Kidney (tissue), 13 donors: ENCODE measurements at regions not wholly inside any gene's neighbourhood (a gene's known extent, or its start where the extent isn't known, plus 50 kb on each side); places are given as distances from the start of the nearest gene placed in this dataset.

Source experiments
- DNase-seq, 5 donors: peaks; one replicate each; pipeline ENCODE4 v3.0.0-alpha.2; 2013 to 2020
- FAIRE-seq: peaks from 2 replicates; lab custom pipeline; 2012; peaks lifted over from hg19 to GRCh38; lab: Jason Lieb, UNC
- H3K27ac ChIP-seq, 2 donors: one replicate each; pipeline ENCODE4 v1.7.0; 2013; ENCODE audit warnings: low read depth in 2 of 2, low read length in 2 of 2, inconsistent platforms in 1 of 2
- H3K27me3 ChIP-seq: one replicate; pipeline ENCODE4 v1.7.1; 2013; ENCODE audit warnings: low read length, inconsistent platforms; ENCODE audit not compliant: control insufficient read depth, insufficient read depth
- H3K36me3 ChIP-seq, 3 donors: one replicate each; pipeline versions ENCODE4 v1.7.0 to v1.7.1; 2013; ENCODE audit warnings: low read length in 3 of 3, control low read depth in 1 of 3, inconsistent platforms in 1 of 3; ENCODE audit not compliant: insufficient read depth in 3 of 3, control insufficient read depth in 2 of 3
- H3K4me1 ChIP-seq, 3 donors: one replicate each; pipeline versions ENCODE4 v1.7.0 to v1.7.1; 2013; ENCODE audit warnings: low read length in 3 of 3, inconsistent platforms in 1 of 3, low read depth in 1 of 3; ENCODE audit not compliant: control insufficient read depth in 2 of 3, insufficient read depth in 2 of 3
- H3K4me3 ChIP-seq, 3 donors: one replicate each; pipeline versions ENCODE4 v1.7.0 to v1.8.1; 2013; ENCODE audit warnings: low read length in 3 of 3, control low read depth in 1 of 3, inconsistent platforms in 1 of 3
- H3K9ac ChIP-seq, 3 donors: one replicate each; pipeline versions ENCODE4 v1.7.0 to v1.7.1; 2013; ENCODE audit warnings: low read length in 3 of 3, control low read depth in 1 of 3, inconsistent platforms in 1 of 3
- H3K9me3 ChIP-seq, 3 donors: one replicate each; pipeline versions ENCODE4 v1.7.0 to v1.7.1; 2013; ENCODE audit warnings: low read length in 3 of 3, control low read depth in 1 of 3, inconsistent platforms in 1 of 3; ENCODE audit not compliant: control insufficient read depth in 2 of 3, insufficient read depth in 1 of 3
- intact Hi-C: fragments of 100-400 bp; cut with DNase I; formaldehyde crosslinking; loops from one replicate; pipeline ENCODE4 v1.11.1; 2022
- TF ChIP-seq, protein P1 (sequence below): IDR thresholded peaks from 3 replicates; pipeline ENCODE4 v1.5.1; 2012; ENCODE audit warnings: mild to moderate bottlenecking, moderate library complexity, borderline replicate concordance; ENCODE audit not compliant: insufficient read depth; ENCODE audit errors: extremely low read depth
- donor health status: control.
- donor health status: control.
- donor health status: control.
- donor health status: control.
- donor health status: control.
- donor health status: DM: yes; HTN: yes; CAD: no.
- donor health status: Normal renal cell carcinoma (clear cell type).

DNA sequence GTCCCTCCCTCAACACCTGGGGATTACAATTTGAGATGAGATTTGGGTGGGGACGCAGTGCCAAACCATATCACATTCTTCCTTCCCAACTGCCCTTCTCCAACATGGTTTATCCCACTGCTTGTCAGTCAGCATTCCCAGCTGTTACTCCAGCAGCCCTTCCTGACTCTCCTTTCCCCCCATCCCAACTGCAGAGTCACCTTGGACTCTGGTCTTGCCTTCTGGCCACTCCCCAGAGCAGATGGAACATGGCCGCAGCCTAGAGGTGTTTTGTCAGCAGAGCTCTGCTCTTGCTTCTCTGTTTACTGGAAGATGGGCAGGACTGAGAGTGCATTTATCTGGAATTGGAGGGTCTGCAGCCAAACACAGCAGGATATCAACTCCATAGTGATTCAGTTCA is 51.2 kb upstream of the MEX3C start:
- Histone ChIP-seq H3K4me3 (no peak overlapping the region), H3K27me3 (no peaks in the 10 kb centered on the region), H3K9ac (no peak overlapping the region), H3K9me3 (no peaks in the 10 kb centered on the region), H3K36me3 (no peaks in the 10 kb centered on the region), H3K4me1 (no peaks in the 10 kb centered on the region), H3K27ac (no peak overlapping the region)
- intact Hi-C loops: no loop called here
- no peak for DNase-seq
- TF ChIP-seq, protein P1, sequence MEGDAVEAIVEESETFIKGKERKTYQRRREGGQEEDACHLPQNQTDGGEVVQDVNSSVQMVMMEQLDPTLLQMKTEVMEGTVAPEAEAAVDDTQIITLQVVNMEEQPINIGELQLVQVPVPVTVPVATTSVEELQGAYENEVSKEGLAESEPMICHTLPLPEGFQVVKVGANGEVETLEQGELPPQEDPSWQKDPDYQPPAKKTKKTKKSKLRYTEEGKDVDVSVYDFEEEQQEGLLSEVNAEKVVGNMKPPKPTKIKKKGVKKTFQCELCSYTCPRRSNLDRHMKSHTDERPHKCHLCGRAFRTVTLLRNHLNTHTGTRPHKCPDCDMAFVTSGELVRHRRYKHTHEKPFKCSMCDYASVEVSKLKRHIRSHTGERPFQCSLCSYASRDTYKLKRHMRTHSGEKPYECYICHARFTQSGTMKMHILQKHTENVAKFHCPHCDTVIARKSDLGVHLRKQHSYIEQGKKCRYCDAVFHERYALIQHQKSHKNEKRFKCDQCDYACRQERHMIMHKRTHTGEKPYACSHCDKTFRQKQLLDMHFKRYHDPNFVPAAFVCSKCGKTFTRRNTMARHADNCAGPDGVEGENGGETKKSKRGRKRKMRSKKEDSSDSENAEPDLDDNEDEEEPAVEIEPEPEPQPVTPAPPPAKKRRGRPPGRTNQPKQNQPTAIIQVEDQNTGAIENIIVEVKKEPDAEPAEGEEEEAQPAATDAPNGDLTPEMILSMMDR: no peak
- no peak for FAIRE-seq

DNA sequence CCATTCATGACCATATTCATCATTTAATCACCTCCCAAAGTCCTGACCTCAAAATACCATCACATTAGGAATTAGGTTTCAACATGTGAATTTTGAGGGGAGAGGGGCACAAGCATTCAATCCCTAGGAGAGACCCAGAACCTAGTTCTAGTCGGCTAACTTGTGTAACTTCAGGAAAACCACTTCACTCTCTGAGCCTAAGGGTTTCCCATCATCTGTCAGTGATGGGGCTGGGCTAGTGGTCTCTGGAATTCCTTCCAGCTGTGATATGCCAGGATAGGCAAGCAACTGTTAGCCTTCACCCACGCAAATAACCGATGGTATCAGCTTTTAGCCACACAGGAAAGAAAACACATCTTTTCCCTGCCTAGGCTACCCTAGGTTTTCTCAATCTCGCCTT is 52.5 kb upstream of the MEX3C start:
- DNase-seq (no peak), FAIRE-seq (no peak)
- no peaks in the 10 kb centered on the region for H3K27me3 ChIP-seq
- H3K4me3 ChIP-seq: no peak overlapping the region
- no peak overlapping the region for H3K9ac ChIP-seq
- H3K36me3 ChIP-seq: no peaks in the 10 kb centered on the region
- intact Hi-C loops: no loop called here
- TF ChIP-seq, protein P1: no peak
- no peaks in the 10 kb centered on the region for H3K4me1 ChIP-seq
- H3K27ac ChIP-seq: no peak overlapping the region
- H3K9me3 ChIP-seq: no peaks in the 10 kb centered on the region

DNA sequence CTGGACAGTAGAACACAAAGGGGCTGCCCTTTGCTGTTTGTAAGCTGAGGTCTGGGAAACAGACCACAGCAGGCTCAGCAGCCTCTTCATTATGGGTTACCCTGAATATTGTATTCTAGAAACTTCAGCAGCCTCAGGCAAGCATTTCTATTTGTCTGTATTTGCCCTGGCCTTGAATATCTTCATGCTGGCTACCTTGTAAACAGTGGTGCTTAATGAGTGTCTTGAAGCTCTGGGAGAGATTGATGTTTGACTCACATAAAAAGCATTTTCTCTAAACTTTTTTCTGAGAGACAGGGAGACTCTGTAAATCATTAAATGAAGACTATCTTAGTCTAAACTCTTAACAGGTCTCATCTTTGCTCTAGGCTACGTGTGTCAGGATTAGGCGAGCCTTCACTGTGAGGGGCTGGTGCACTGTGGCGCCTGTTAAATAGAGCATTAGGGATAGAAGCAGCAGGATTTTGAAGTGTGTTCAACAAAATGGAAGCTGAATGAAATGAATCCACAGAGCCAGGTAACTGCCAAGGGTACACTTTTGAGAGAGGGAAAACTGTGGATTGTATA is 53.1 kb upstream of the MEX3C start:
- Histone ChIP-seq H3K36me3 (no peaks in the 10 kb centered on the region), H3K27me3 (no peaks in the 10 kb centered on the region), H3K4me1 (no peaks in the 10 kb centered on the region), H3K27ac (no peak overlapping the region), H3K4me3 (no peak overlapping the region), H3K9ac (no peak overlapping the region), H3K9me3 (no peaks in the 10 kb centered on the region)
- TF ChIP-seq, protein P1: no peak
- FAIRE-seq: no peak
- intact Hi-C loops: no loop called here
- DNase-seq: no peak

DNA sequence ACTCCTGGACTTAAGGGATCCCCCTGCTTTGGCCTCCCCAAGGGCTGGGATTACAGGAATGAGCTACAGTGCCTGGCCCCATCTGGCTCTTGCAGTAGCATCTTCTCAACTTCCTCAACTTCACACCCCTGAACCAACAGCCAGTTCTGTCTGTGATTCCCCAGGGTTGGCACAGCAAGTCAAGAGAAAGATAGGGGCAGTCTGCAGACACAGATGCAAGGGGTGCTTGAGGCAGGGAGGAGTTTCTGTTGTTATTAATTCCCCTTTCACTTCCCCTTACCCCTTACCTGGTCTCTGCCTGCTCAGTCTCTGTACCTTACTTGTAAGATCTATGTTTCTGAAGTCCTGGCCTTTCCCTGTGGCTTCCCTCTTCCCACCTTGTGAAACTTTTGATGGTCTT is 54.1 kb upstream of the MEX3C start:
- no peak overlapping the region for H3K4me3 ChIP-seq
- H3K27me3 ChIP-seq: no peaks in the 10 kb centered on the region
- DNase-seq: no peak
- no peak overlapping the region for H3K27ac ChIP-seq
- no peaks in the 10 kb centered on the region for H3K9me3 ChIP-seq
- no peak overlapping the region for H3K9ac ChIP-seq
- no peaks in the 10 kb centered on the region for H3K36me3 ChIP-seq
- H3K4me1 ChIP-seq: no peaks in the 10 kb centered on the region
- intact Hi-C loops: no loop called here
- FAIRE-seq: no peak
- TF ChIP-seq, protein P1: no peak
